Adrenal gland (tissue), 9 donors: ENCODE measurements at regions not wholly inside any gene's neighbourhood (a gene's known extent, or its start where the extent isn't known, plus 50 kb on each side); places are given as distances from the start of the nearest gene placed in this dataset.

Experiments
- DNase-seq, 7 donors: peaks; one replicate each; pipeline ENCODE4 v3.0.0-alpha.2; 2019 to 2020
- H3K27ac ChIP-seq, 5 donors: fragments of 200-600 bp; sonication (generic) in 4 of 5; 1 replicate in 3 of 5; 2 replicates in 2 of 5; pipeline versions ENCODE4 v1.5.1 to v1.8.0; 2016 to 2020; ENCODE audit warnings: mild to moderate bottlenecking in 1 of 5
- H3K27me3 ChIP-seq: fragments of 200-600 bp; 2 replicates; pipeline ENCODE4 v1.8.0; 2021
- H3K36me3 ChIP-seq, 2 donors: fragments of 200-600 bp; replicated peaks in 1 of 2; 1 replicate in 1 of 2; 2 replicates in 1 of 2; pipeline versions ENCODE4 v1.5.1 to v1.8.0; 2018 to 2022
- H3K4me1 ChIP-seq, 2 donors: fragments of 200-600 bp; replicated peaks in 1 of 2; 1 replicate in 1 of 2; 2 replicates in 1 of 2; pipeline versions ENCODE4 v1.5.1 to v1.8.0; 2018 to 2021
- H3K4me3 ChIP-seq, 4 donors: fragments of 200-600 bp; sonication (generic) in 3 of 4; one replicate each; pipeline ENCODE4 v1.5.1; 2016 to 2018
- H3K9me3 ChIP-seq, 3 donors: fragments of 200-600 bp; sonication (generic) in 1 of 3; replicated peaks in 1 of 3; 1 replicate in 2 of 3; 2 replicates in 1 of 3; pipeline versions ENCODE4 v1.5.1 to v1.8.0; 2016 to 2021
- POLR2A ChIP-seq, 2 donors: fragments of 450-650 bp; IDR thresholded peaks; one replicate each; pipeline ENCODE4 v1.6.1; 2017; ENCODE audit warnings: antibody characterized with exemption in 2 of 2, mild to moderate bottlenecking in 2 of 2, moderate library complexity in 1 of 2
- WGBS, 4 donors: extraction: QIAGEN DNeasy Blood & Tissue Kit in 2 of 4; methylation state at CpG; one replicate each; pipeline versions ENCODE4 v1.1.5 to v1.1.7; 2013 to 2017; 5-methylcytosine and 5-hydroxymethylcytosine counted together
- intact Hi-C, 2 donors: fragments of 100-400 bp; cut with DNase I; formaldehyde crosslinking; loops; one replicate each; pipeline versions ENCODE4 v1.14.1 to v1.15.0; 2022 to 2023
- TF ChIP-seq, protein P1 (sequence below), 6 experiments: fragments of 450-650 bp in 4 of 6; fragments of 200-600 bp in 2 of 6; sonication (generic) in 1 of 6; IDR thresholded peaks; 1 replicate in 5 of 6; 2 replicates in 1 of 6; pipeline versions ENCODE4 v1.5.1 to v1.8.0; 2016 to 2021; ENCODE audit warnings: antibody characterized with exemption in 6 of 6, mild to moderate bottlenecking in 2 of 6, moderate library complexity in 1 of 6
- donor health status: healthy with polysubstance abuse.
- donor health status: Bipolar disorder and iron deficiency.
- donor health status: DM: yes; HTN: yes; CAD: no.
- donor health status: DM: no; HTN: no; CAD: no.
- donor health status: DM: no; HTN: no; CAD: no.

- Histone ChIP-seq H3K4me3 (no peak overlapping the region), H3K36me3 (no peaks in the 10 kb centered on the region), H3K9me3 (no peaks in the 10 kb centered on the region), H3K27me3 (no peaks in the 10 kb centered on the region), H3K4me1 (peaks cover 0 to 3% of the 10 kb centered on the region in 2 donors), H3K27ac (no peak overlapping the region)
- DNase-seq = no peak
- WGBS, 4 donors = 89 to 97% (median 92%) methylated on average over 3 to 5 of the region's 5 CpGs
- TF ChIP-seq, protein P1, sequence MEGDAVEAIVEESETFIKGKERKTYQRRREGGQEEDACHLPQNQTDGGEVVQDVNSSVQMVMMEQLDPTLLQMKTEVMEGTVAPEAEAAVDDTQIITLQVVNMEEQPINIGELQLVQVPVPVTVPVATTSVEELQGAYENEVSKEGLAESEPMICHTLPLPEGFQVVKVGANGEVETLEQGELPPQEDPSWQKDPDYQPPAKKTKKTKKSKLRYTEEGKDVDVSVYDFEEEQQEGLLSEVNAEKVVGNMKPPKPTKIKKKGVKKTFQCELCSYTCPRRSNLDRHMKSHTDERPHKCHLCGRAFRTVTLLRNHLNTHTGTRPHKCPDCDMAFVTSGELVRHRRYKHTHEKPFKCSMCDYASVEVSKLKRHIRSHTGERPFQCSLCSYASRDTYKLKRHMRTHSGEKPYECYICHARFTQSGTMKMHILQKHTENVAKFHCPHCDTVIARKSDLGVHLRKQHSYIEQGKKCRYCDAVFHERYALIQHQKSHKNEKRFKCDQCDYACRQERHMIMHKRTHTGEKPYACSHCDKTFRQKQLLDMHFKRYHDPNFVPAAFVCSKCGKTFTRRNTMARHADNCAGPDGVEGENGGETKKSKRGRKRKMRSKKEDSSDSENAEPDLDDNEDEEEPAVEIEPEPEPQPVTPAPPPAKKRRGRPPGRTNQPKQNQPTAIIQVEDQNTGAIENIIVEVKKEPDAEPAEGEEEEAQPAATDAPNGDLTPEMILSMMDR (IDR thresholded peaks at IDR 0.05) = no peak
- no peak for TF ChIP-seq POLR2A (IDR thresholded peaks at IDR 0.05)
- intact Hi-C loops = no loop called here
These were observed 161.7 kb upstream of the UBE2E1 start for GRCh38 chr3:23644099-23644498.

- Histone ChIP-seq H3K36me3 (no peaks in the 10 kb centered on the region), H3K4me3 (no peak overlapping the region), H3K4me1 (peaks cover 0 to 5% of the 10 kb centered on the region in 2 donors), H3K27me3 (no peaks in the 10 kb centered on the region), H3K27ac (no peak overlapping the region), H3K9me3 (no peaks in the 10 kb centered on the region)
- no peak for DNase-seq
- no peak for TF ChIP-seq POLR2A (IDR thresholded peaks at IDR 0.05)
- TF ChIP-seq, protein P1 (IDR thresholded peaks at IDR 0.05) = no peak
- intact Hi-C loops = no loop called here
- WGBS, 4 donors = 86 to 89% (median 88%) methylated on average over 3 of the region's 3 CpGs
These were observed 161.1 kb upstream of the UBE2E1 start for GRCh38 chr3:23644676-23645075.

DNA sequence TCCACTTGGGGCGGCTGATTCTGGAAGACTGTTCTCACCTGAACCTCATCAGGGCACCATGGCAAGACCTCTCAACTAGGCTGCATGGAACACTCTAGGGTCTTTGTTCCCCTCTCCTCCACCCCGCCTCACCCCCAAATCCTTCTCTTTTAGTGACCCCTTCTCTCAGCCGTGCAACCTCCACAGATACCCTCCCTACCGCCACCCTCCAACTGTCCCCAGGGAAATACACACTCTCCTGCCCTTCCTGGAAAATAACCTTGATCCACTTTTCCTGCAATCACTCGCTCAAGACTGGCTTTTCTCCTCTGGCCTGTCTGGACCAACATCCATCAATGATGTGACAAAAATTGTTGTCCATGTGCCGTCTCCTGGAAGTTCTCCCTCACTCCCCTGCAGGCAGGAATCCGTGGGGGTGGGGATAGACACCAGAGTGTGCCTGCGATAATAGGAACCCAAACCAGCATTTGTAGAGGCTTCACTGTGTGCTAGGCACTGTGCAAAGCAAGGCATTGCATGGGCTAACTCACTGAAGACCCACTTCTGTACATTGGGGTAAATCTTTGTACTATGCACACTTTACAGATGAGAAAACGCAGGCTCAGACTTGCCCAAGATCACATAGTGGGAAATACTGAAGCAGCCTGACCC, 160.1 kb upstream of the UBE2E1 start:
- 71 to 81% (median 75%) methylated on average over 9 of the region's 9 CpGs for WGBS, 4 donors
- intact Hi-C loops = no loop called here
- TF ChIP-seq, protein P1 (IDR thresholded peaks at IDR 0.05) = no peak
- TF ChIP-seq POLR2A (IDR thresholded peaks at IDR 0.05) = no peak

GRCh38 chr3:23646184-23646920, 159.4 kb upstream of the UBE2E1 start:
- intact Hi-C loops = no loop called here
- 66 to 77% (median 68%) methylated on average over 8 of the region's 8 CpGs for WGBS, 4 donors
- H3K36me3 ChIP-seq = no peaks in the 10 kb centered on the region
- TF ChIP-seq, protein P1 (IDR thresholded peaks at IDR 0.05) = no peak
- TF ChIP-seq POLR2A (IDR thresholded peaks at IDR 0.05) = no peak
- H3K27ac ChIP-seq = no peak overlapping the region
- peaks cover 5% of the 10 kb centered on the region in 2 donors for H3K4me1 ChIP-seq
- no peaks in the 10 kb centered on the region for H3K27me3 ChIP-seq
- H3K9me3 ChIP-seq = no peaks in the 10 kb centered on the region
- no peak for DNase-seq
- H3K4me3 ChIP-seq = no peak overlapping the region

More for the DNA sequence above, 160.1 kb upstream of the UBE2E1 start:
- no peak for DNase-seq
- Histone ChIP-seq H3K4me3 (no peak overlapping the region), H3K4me1 (peaks cover 3 to 5% of the 10 kb centered on the region in 2 donors), H3K36me3 (no peaks in the 10 kb centered on the region), H3K27ac (no peak overlapping the region), H3K9me3 (no peaks in the 10 kb centered on the region), H3K27me3 (no peaks in the 10 kb centered on the region)
